ENCODE measurements at regions not wholly inside any gene's neighbourhood (a gene's known extent, or its start where the extent isn't known, plus 50 kb on each side); places are given as distances from the start of the nearest gene placed in this dataset.

- CTCF ChIA-PET, result no interaction called here
- DNase-seq (ENCODE audit: low spot score) (no peak), ATAC-seq (no peak)
- Mint-ChIP-seq H3K9me3 (peaks cover 8% of the 10 kb centered on the region; the same call in 1 of the 2 replicates), H3K4me1 (peaks cover 46% of the 10 kb centered on the region), H3K27me3 (ENCODE audit: low read depth) (no peaks in the 10 kb centered on the region), H3K36me3 (no peaks in the 10 kb centered on the region), H3K4me3 (no peak overlapping the region), H3K27ac (no peak overlapping the region)
- TF ChIP-seq ZMAT4 (CRISPR knock-in tag; IDR thresholded peaks at IDR 0.05) (no peak), GRHL2 (CRISPR knock-in tag; IDR thresholded peaks at IDR 0.05; ENCODE audit: insufficient replicate concordance, severe bottlenecking) (no peak), GTF2I (CRISPR knock-in tag; conservative IDR thresholded peaks at IDR 0.05) (no peak), ERG (CRISPR knock-in tag; IDR thresholded peaks at IDR 0.05) (no peak), USF2 (CRISPR knock-in tag; IDR thresholded peaks at IDR 0.05) (no peak), NR2C2 (CRISPR knock-in tag; IDR thresholded peaks at IDR 0.05) (no peak), NFYB (CRISPR knock-in tag; conservative IDR thresholded peaks at IDR 0.05; ENCODE audit: low read depth) (no peak), ZNF671 (CRISPR knock-in tag; IDR thresholded peaks at IDR 0.05) (no peak), TEAD1 (CRISPR knock-in tag; IDR thresholded peaks at IDR 0.05) (no peak), ZNF532 (CRISPR knock-in tag; IDR thresholded peaks at IDR 0.05; ENCODE audit: borderline replicate concordance) (no peak), OVOL2 (CRISPR knock-in tag; IDR thresholded peaks at IDR 0.05; ENCODE audit: borderline replicate concordance) (no peak), RORB (CRISPR knock-in tag; IDR thresholded peaks at IDR 0.05) (no peak), CBFB (CRISPR knock-in tag; IDR thresholded peaks at IDR 0.05; ENCODE audit: low read depth) (no peak), ZNF138 (CRISPR knock-in tag; conservative IDR thresholded peaks at IDR 0.05) (no peak), E2F4 (CRISPR knock-in tag; IDR thresholded peaks at IDR 0.05; ENCODE audit: borderline replicate concordance, low read depth) (no peak), ETV6 (CRISPR knock-in tag; IDR thresholded peaks at IDR 0.05) (no peak)
- POLR2A ChIA-PET, result no interaction called here
Observed at GRCh38 chr10:111560027-111560426, 483.2 kb downstream of the ADRA2A start.

DNA sequence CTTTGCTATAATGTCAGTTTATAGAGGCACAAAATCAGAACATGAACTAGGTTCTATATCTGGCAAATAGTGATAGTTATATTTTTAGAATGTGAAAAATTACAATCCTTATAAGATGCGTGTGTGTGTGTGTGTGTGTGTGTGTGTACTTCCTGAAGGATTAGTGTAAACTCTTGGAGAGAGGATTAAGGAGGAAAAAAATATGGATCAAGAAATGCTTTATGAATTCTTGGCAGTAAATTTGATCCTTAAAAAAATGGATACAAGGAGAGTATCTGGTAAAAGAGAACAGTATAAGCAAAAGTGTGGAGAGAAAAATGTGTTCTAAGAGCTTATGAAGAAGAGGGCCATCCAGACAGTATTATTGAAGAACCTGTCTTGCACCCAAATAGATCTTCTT, 484.3 kb downstream of the ADRA2A start:
- no peak for DNase-seq (ENCODE audit: low spot score)
- peaks cover 55% of the 10 kb centered on the region for H3K4me1 Mint-ChIP-seq
- H3K27ac Mint-ChIP-seq, result no peak overlapping the region
- H3K36me3 Mint-ChIP-seq, result no peaks in the 10 kb centered on the region
- H3K9me3 Mint-ChIP-seq, result peaks cover 8% of the 10 kb centered on the region; the same call in 1 of the 2 replicates
- ATAC-seq, result no peak
- H3K27me3 Mint-ChIP-seq (ENCODE audit: low read depth), result no peaks in the 10 kb centered on the region
- CTCF ChIA-PET, result interaction anchor here (0.9 kb wide), 1 partner anchor 186 kb away, joined by 3 read pairs; no protein-coding TSS in a partner anchor
- no peak overlapping the region for H3K4me3 Mint-ChIP-seq
- no peak for TF ChIP-seq ZNF121 (CRISPR knock-in tag; IDR thresholded peaks at IDR 0.05)
- TF ChIP-seq GRHL2 (CRISPR knock-in tag; IDR thresholded peaks at IDR 0.05; ENCODE audit: insufficient replicate concordance, severe bottlenecking), result no peak
- TF ChIP-seq RORB (CRISPR knock-in tag; IDR thresholded peaks at IDR 0.05), result no peak
- TF ChIP-seq MAX (CRISPR knock-in tag; IDR thresholded peaks at IDR 0.05), result no peak
- TF ChIP-seq, protein P1, sequence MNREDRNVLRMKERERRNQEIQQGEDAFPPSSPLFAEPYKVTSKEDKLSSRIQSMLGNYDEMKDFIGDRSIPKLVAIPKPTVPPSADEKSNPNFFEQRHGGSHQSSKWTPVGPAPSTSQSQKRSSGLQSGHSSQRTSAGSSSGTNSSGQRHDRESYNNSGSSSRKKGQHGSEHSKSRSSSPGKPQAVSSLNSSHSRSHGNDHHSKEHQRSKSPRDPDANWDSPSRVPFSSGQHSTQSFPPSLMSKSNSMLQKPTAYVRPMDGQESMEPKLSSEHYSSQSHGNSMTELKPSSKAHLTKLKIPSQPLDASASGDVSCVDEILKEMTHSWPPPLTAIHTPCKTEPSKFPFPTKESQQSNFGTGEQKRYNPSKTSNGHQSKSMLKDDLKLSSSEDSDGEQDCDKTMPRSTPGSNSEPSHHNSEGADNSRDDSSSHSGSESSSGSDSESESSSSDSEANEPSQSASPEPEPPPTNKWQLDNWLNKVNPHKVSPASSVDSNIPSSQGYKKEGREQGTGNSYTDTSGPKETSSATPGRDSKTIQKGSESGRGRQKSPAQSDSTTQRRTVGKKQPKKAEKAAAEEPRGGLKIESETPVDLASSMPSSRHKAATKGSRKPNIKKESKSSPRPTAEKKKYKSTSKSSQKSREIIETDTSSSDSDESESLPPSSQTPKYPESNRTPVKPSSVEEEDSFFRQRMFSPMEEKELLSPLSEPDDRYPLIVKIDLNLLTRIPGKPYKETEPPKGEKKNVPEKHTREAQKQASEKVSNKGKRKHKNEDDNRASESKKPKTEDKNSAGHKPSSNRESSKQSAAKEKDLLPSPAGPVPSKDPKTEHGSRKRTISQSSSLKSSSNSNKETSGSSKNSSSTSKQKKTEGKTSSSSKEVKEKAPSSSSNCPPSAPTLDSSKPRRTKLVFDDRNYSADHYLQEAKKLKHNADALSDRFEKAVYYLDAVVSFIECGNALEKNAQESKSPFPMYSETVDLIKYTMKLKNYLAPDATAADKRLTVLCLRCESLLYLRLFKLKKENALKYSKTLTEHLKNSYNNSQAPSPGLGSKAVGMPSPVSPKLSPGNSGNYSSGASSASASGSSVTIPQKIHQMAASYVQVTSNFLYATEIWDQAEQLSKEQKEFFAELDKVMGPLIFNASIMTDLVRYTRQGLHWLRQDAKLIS (CRISPR knock-in tag; IDR thresholded peaks at IDR 0.05; ENCODE audit: borderline replicate concordance), result no peak
- TF ChIP-seq, protein P2, sequence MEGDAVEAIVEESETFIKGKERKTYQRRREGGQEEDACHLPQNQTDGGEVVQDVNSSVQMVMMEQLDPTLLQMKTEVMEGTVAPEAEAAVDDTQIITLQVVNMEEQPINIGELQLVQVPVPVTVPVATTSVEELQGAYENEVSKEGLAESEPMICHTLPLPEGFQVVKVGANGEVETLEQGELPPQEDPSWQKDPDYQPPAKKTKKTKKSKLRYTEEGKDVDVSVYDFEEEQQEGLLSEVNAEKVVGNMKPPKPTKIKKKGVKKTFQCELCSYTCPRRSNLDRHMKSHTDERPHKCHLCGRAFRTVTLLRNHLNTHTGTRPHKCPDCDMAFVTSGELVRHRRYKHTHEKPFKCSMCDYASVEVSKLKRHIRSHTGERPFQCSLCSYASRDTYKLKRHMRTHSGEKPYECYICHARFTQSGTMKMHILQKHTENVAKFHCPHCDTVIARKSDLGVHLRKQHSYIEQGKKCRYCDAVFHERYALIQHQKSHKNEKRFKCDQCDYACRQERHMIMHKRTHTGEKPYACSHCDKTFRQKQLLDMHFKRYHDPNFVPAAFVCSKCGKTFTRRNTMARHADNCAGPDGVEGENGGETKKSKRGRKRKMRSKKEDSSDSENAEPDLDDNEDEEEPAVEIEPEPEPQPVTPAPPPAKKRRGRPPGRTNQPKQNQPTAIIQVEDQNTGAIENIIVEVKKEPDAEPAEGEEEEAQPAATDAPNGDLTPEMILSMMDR (IDR thresholded peaks at IDR 0.05), result no peak
- no peak for TF ChIP-seq ELF4 (CRISPR knock-in tag; IDR thresholded peaks at IDR 0.05; ENCODE audit: low read depth)
- POLR2A ChIA-PET, result no interaction called here

All from WTC11 (cell line).